Fibroblast of peridontal ligament (primary cell): ENCODE measurements at regions not wholly inside any gene's neighbourhood (a gene's known extent, or its start where the extent isn't known, plus 50 kb on each side); places are given as distances from the start of the nearest gene placed in this dataset.
A peak's percentile ranks its signal among the peaks of the same experiment; 100 is the strongest.

Source experiments
- DNase-seq: peaks from one replicate; pipeline ENCODE4 v3.0.0-alpha.2; 2010; ENCODE audit errors: extremely low read depth

- DNase-seq: no peak
Observed at GRCh38 chrX:58051346-58051745, 141.1 kb upstream of the ZXDA start.

- no peak for DNase-seq
Observed at GRCh38 chrX:58044130-58044529, 133.9 kb upstream of the ZXDA start.

GRCh38 chrX:58025979-58026378 lies 115.7 kb upstream of the ZXDA start:
- DNase-seq: peak; percentile 1

- DNase-seq: no peak
Observed at GRCh38 chrX:57985951-57986350, 75.7 kb upstream of the ZXDA start.

GRCh38 chrX:57984620-57985019 lies 74.4 kb upstream of the ZXDA start:
- DNase-seq: no peak

- no peak for DNase-seq
Observed at GRCh38 chrX:57977992-57978391, 67.7 kb upstream of the ZXDA start.

- no peak for DNase-seq
Observed at GRCh38 chrX:57964975-57965374, 54.7 kb upstream of the ZXDA start.
